Fibroblast of peridontal ligament (primary cell): ENCODE measurements at regions not wholly inside any gene's neighbourhood (a gene's known extent, or its start where the extent isn't known, plus 50 kb on each side); places are given as distances from the start of the nearest gene placed in this dataset.
A peak's percentile ranks its signal among the peaks of the same experiment; 100 is the strongest.
"Not testable (repeated sequence)": the region's sequence is repeated elsewhere in the genome, so short reads cannot be mapped to it uniquely, and the experiment has no call there.

Experiments used
- DNase-seq: peaks from one replicate; pipeline ENCODE4 v3.0.0-alpha.2; 2010; ENCODE audit errors: extremely low read depth

- DNase-seq = not testable (repeated sequence)
Measured at GRCh38 chr15:85264614-85265190, 115.7 kb upstream of the AKAP13 start.

GRCh38 chr15:85267158-85267857 is 113.1 kb upstream of the AKAP13 start:
- DNase-seq = not testable (repeated sequence)

GRCh38 chr15:85274315-85275050 is 105.9 kb upstream of the AKAP13 start:
- DNase-seq = no peak

GRCh38 chr15:85276508-85276907 is 103.9 kb upstream of the AKAP13 start:
- DNase-seq = no peak

- no peak for DNase-seq
Measured at GRCh38 chr15:85276921-85277320, 103.5 kb upstream of the AKAP13 start.

- no peak for DNase-seq
Measured at GRCh38 chr15:85277847-85278370, 102.5 kb upstream of the AKAP13 start.

- no peak for DNase-seq
Measured at GRCh38 chr15:85280203-85280602, 100.2 kb upstream of the AKAP13 start.

- no peak for DNase-seq
Measured at GRCh38 chr15:85281293-85281882, 99.0 kb upstream of the AKAP13 start.

GRCh38 chr15:85282504-85283115 is 97.8 kb upstream of the AKAP13 start:
- DNase-seq = peak; percentile 38

- DNase-seq = not testable (repeated sequence)
Measured at GRCh38 chr15:85283815-85284214, 96.6 kb upstream of the AKAP13 start.

GRCh38 chr15:85284497-85284896 is 95.9 kb upstream of the AKAP13 start:
- no peak for DNase-seq

GRCh38 chr15:85289677-85290365 is 90.6 kb upstream of the AKAP13 start:
- DNase-seq = peak; percentile 66

GRCh38 chr15:85292583-85292982 is 87.8 kb upstream of the AKAP13 start:
- DNase-seq = not testable (repeated sequence)

GRCh38 chr15:85296615-85297402 is 83.6 kb upstream of the AKAP13 start:
- peak; percentile 85 for DNase-seq

- no peak for DNase-seq
Measured at GRCh38 chr15:85297537-85297936, 82.9 kb upstream of the AKAP13 start.

- no peak for DNase-seq
Measured at GRCh38 chr15:85298366-85298765, 82.0 kb upstream of the AKAP13 start.

- DNase-seq = no peak
Measured at GRCh38 chr15:85298941-85299340, 81.5 kb upstream of the AKAP13 start.

GRCh38 chr15:85302271-85302670 is 78.1 kb upstream of the AKAP13 start:
- no peak for DNase-seq

GRCh38 chr15:85305050-85305449 is 75.4 kb upstream of the AKAP13 start:
- DNase-seq = no peak

- no peak for DNase-seq
Measured at GRCh38 chr15:85306946-85307686, 73.3 kb upstream of the AKAP13 start.
